ENCODE measurements at regions not wholly inside any gene's neighbourhood (a gene's known extent, or its start where the extent isn't known, plus 50 kb on each side); places are given as distances from the start of the nearest gene placed in this dataset.

GRCh38 chr14:61186341-61187195 lies 94.6 kb downstream of the TMEM30B start:
- TF ChIP-seq CTCF (conservative IDR thresholded peaks at IDR 0.05; ENCODE audit: low read depth, low read length) (no peak), EZH2phosphoT487 (IDR thresholded peaks at IDR 0.05; ENCODE audit: borderline replicate concordance, low read length) (no peak), EZH2 (IDR thresholded peaks at IDR 0.05; ENCODE audit: low read length, unreplicated experiment) (no peak)

Data from PC-3 (cell line).